ENCODE measurements at regions not wholly inside any gene's neighbourhood (a gene's known extent, or its start where the extent isn't known, plus 50 kb on each side); places are given as distances from the start of the nearest gene placed in this dataset.

GRCh38 chr13:80559944-80560343, 219.0 kb upstream of the SPRY2 start:
- no peak for TF ChIP-seq CTCF (IDR thresholded peaks at IDR 0.05)
- ATAC-seq: no peak
- Histone ChIP-seq H3K9me3 (no peaks in the 10 kb centered on the region), H3K4me3 (no peak overlapping the region), H3K4me1 (no peaks in the 10 kb centered on the region), H3K27me3 (no peaks in the 10 kb centered on the region), H3K27ac (no peak overlapping the region), H3K36me3 (no peaks in the 10 kb centered on the region)
- DNase-seq: no peak
- intact Hi-C loops (cut with DNase I): no loop called here

- intact Hi-C loops (cut with DNase I): no loop called here
- ATAC-seq (no peak), DNase-seq (no peak)
- no peak overlapping the region for H3K4me3 ChIP-seq
- H3K36me3 ChIP-seq: no peaks in the 10 kb centered on the region
- H3K4me1 ChIP-seq: no peaks in the 10 kb centered on the region
- TF ChIP-seq CTCF (IDR thresholded peaks at IDR 0.05): no peak
- no peaks in the 10 kb centered on the region for H3K27me3 ChIP-seq
- no peaks in the 10 kb centered on the region for H3K9me3 ChIP-seq
- no peak overlapping the region for H3K27ac ChIP-seq
Measured at GRCh38 chr13:80558074-80558473, 217.1 kb upstream of the SPRY2 start.

GRCh38 chr13:80555796-80556678, 215.1 kb upstream of the SPRY2 start:
- no peaks in the 10 kb centered on the region for H3K4me1 ChIP-seq
- intact Hi-C loops (cut with DNase I): no loop called here
- ATAC-seq: no peak
- no peaks in the 10 kb centered on the region for H3K9me3 ChIP-seq
- H3K27ac ChIP-seq: no peak overlapping the region
- no peak overlapping the region for H3K4me3 ChIP-seq
- TF ChIP-seq CTCF (IDR thresholded peaks at IDR 0.05): no peak
- DNase-seq: no peak
- no peaks in the 10 kb centered on the region for H3K36me3 ChIP-seq
- no peaks in the 10 kb centered on the region for H3K27me3 ChIP-seq

DNA sequence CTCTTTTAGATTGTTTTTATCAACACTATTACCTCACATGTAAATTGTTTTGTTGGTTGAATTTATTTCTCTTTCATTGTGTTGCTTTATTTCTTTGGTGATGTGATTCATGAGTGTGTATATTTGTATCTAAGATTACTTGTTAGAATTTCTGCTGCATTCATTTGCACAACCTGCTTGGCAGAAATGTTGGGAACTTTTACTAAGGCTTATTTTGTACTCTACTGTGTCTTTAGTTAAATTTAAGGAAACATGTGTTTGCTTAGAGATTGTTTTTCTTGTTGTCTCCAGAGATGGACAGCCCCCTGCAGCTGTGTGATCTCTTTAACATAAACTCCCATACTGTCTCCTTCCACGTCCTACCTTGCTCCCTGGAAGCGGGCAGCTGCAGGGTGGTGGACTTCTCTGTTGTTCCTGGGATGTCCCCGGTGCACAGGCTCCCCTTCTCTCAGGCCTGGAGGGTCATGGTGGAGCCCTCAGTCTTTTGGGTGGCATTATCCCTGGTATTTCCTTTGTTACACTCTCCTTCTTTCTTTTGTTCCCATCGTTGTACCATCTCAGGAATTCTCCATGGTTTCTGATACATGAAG, 212.0 kb upstream of the SPRY2 start:
- no peaks in the 10 kb centered on the region for H3K27me3 ChIP-seq
- no peaks in the 10 kb centered on the region for H3K36me3 ChIP-seq
- intact Hi-C loops (cut with DNase I): no loop called here
- no peak overlapping the region for H3K27ac ChIP-seq
- no peak for DNase-seq
- no peak for ATAC-seq
- H3K4me3 ChIP-seq: no peak overlapping the region
- no peaks in the 10 kb centered on the region for H3K4me1 ChIP-seq
- no peaks in the 10 kb centered on the region for H3K9me3 ChIP-seq
- no peak for TF ChIP-seq CTCF (IDR thresholded peaks at IDR 0.05)

- H3K4me3 ChIP-seq: no peak overlapping the region
- intact Hi-C loops (cut with DNase I): no loop called here
- ATAC-seq (no peak), DNase-seq (no peak)
- no peaks in the 10 kb centered on the region for H3K36me3 ChIP-seq
- no peaks in the 10 kb centered on the region for H3K9me3 ChIP-seq
- no peak for TF ChIP-seq CTCF (IDR thresholded peaks at IDR 0.05)
- H3K27ac ChIP-seq: no peak overlapping the region
- no peaks in the 10 kb centered on the region for H3K27me3 ChIP-seq
- no peaks in the 10 kb centered on the region for H3K4me1 ChIP-seq
Measured at GRCh38 chr13:80551650-80552497, 210.9 kb upstream of the SPRY2 start.
